ENCODE measurements at regions not wholly inside any gene's neighbourhood (a gene's known extent, or its start where the extent isn't known, plus 50 kb on each side); places are given as distances from the start of the nearest gene placed in this dataset.

DNA sequence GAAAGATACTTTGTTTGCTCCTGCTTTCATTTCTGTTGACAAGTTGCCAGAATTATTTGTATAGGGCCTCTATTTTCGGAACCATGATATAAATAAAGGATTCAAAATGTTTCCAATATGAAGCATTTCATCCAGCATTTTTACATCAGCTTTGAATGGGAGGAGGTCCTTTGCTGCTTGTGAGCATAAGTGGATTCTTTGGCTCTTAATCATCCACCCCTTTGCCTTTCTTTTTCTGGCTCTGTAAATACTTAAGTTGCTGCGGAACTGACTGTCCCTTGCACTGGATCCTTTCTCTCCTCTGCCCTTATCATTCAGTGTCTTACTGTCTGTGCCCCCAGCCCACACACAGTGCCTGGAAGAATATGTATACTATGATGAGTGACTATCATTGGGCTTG lies 357.3 kb upstream of the RGS6 start:
- Histone ChIP-seq H3K27me3 (no peaks in the 10 kb centered on the region), H3K27ac (no peak overlapping the region), H3K4me1 (no peaks in the 10 kb centered on the region), H3K9ac (ENCODE audit: low read depth in 2 of 2, low read length in 2 of 2) (no peak overlapping the region), H3K9me3 (no peaks in the 10 kb centered on the region), H3K36me3 (no peaks in the 10 kb centered on the region), H3K4me3 (no peak overlapping the region)
- TF ChIP-seq, protein P1, sequence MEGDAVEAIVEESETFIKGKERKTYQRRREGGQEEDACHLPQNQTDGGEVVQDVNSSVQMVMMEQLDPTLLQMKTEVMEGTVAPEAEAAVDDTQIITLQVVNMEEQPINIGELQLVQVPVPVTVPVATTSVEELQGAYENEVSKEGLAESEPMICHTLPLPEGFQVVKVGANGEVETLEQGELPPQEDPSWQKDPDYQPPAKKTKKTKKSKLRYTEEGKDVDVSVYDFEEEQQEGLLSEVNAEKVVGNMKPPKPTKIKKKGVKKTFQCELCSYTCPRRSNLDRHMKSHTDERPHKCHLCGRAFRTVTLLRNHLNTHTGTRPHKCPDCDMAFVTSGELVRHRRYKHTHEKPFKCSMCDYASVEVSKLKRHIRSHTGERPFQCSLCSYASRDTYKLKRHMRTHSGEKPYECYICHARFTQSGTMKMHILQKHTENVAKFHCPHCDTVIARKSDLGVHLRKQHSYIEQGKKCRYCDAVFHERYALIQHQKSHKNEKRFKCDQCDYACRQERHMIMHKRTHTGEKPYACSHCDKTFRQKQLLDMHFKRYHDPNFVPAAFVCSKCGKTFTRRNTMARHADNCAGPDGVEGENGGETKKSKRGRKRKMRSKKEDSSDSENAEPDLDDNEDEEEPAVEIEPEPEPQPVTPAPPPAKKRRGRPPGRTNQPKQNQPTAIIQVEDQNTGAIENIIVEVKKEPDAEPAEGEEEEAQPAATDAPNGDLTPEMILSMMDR (IDR thresholded peaks at IDR 0.05) = no peak
- DNase-seq = no peak
- intact Hi-C loops (cut with DNase I) = no loop called here

DNA sequence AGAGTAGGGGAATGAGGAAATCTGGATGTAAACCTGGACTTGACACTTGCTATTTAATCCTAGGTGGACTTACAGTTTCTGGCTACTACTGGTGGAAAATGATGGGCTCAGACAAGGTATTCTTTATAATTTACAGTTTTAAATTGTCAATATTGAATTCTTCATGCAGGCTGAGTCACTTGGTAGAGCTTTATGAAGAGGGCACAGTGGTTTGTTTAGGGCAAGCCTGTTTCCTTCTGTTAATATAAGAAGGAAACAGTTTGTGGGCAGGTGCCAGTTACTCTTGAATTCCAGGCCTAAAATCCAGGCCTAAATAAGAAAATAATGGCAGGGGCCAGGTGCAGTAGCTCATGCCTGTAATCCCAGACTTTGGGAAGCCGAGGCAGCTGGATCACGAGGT lies 355.8 kb upstream of the RGS6 start:
- Histone ChIP-seq H3K9me3 (no peaks in the 10 kb centered on the region), H3K4me1 (no peaks in the 10 kb centered on the region), H3K9ac (ENCODE audit: low read depth in 2 of 2, low read length in 2 of 2) (no peak overlapping the region), H3K27me3 (no peaks in the 10 kb centered on the region), H3K36me3 (no peaks in the 10 kb centered on the region), H3K27ac (no peak overlapping the region), H3K4me3 (no peak overlapping the region)
- TF ChIP-seq, protein P1 (IDR thresholded peaks at IDR 0.05) = no peak
- no peak for DNase-seq
- intact Hi-C loops (cut with DNase I) = no loop called here

DNA sequence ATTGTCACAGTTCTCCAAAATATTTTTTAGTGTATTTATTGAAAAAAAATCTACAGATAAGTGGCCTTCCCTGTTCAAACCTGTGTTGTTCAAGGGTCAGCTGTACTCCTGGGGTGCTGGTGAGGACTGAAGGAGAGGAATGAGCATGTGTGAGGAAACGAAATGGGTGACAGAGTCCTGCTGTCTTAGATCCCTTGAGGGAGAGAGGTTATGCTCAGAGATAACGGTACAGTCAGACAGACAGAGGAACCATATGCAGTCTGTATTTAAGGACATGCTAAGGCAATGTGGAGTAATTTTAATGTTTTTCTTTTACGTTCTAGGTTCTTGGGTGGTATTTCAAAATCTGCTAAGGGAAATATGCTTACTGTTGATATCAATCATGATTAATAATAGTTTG lies 352.9 kb upstream of the RGS6 start:
- Histone ChIP-seq H3K9ac (ENCODE audit: low read depth in 2 of 2, low read length in 2 of 2) (no peak overlapping the region), H3K27ac (no peak overlapping the region), H3K9me3 (no peaks in the 10 kb centered on the region), H3K27me3 (no peaks in the 10 kb centered on the region), H3K4me3 (no peak overlapping the region), H3K36me3 (no peaks in the 10 kb centered on the region), H3K4me1 (no peaks in the 10 kb centered on the region)
- intact Hi-C loops (cut with DNase I) = no loop called here
- DNase-seq = no peak
- TF ChIP-seq, protein P1 (IDR thresholded peaks at IDR 0.05) = no peak

DNA sequence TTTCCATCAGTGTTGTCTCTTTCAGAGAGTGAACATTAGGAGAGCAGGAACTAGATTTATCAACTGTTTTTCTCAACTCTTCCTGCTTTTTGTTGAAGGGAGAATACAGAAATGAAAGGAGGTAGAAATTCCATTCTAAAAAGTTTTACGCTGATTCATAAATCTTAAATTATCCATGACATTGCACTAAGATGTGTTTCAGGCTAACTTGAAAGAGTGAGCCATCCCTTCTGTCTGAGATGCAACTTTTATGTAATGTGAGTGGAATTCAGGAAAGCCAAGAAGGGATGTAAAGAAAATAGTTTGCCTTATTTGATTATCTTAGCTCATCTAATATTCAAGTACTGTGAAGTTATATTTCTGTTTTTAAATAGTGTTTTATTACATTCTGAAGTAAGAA lies 349.5 kb upstream of the RGS6 start:
- H3K36me3 ChIP-seq = no peaks in the 10 kb centered on the region
- H3K27me3 ChIP-seq = no peaks in the 10 kb centered on the region
- H3K9ac ChIP-seq (ENCODE audit: low read depth in 2 of 2, low read length in 2 of 2) = no peak overlapping the region
- H3K9me3 ChIP-seq = no peaks in the 10 kb centered on the region
- TF ChIP-seq, protein P1 (IDR thresholded peaks at IDR 0.05) = no peak
- intact Hi-C loops (cut with DNase I) = no loop called here
- no peak overlapping the region for H3K4me3 ChIP-seq
- H3K4me1 ChIP-seq = no peaks in the 10 kb centered on the region
- DNase-seq = no peak
- H3K27ac ChIP-seq = no peak overlapping the region

DNA sequence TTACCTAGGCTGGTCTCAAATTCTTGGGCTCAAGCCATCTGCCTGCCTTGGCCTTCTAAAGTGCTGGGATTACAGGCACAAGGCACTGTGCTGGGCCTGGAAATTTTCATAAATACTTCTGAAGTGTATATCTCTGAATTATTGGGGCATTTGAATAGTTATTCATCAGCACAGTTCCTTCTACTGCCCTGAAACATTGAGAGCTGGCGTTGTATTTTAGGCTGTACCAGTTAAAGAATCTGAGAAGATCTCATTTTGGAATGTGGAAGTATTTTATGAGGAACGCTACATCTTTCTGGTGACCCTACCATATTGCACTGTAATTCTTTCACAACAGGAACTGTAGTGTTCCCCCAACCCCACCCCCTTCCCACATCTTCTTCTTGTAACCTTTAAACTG lies 349.0 kb upstream of the RGS6 start:
- no peak overlapping the region for H3K4me3 ChIP-seq
- no peak for DNase-seq
- H3K4me1 ChIP-seq = no peaks in the 10 kb centered on the region
- H3K27me3 ChIP-seq = no peaks in the 10 kb centered on the region
- no peaks in the 10 kb centered on the region for H3K36me3 ChIP-seq
- H3K27ac ChIP-seq = no peak overlapping the region
- TF ChIP-seq, protein P1 (IDR thresholded peaks at IDR 0.05) = no peak
- H3K9ac ChIP-seq (ENCODE audit: low read depth in 2 of 2, low read length in 2 of 2) = no peak overlapping the region
- intact Hi-C loops (cut with DNase I) = no loop called here
- no peaks in the 10 kb centered on the region for H3K9me3 ChIP-seq

DNA sequence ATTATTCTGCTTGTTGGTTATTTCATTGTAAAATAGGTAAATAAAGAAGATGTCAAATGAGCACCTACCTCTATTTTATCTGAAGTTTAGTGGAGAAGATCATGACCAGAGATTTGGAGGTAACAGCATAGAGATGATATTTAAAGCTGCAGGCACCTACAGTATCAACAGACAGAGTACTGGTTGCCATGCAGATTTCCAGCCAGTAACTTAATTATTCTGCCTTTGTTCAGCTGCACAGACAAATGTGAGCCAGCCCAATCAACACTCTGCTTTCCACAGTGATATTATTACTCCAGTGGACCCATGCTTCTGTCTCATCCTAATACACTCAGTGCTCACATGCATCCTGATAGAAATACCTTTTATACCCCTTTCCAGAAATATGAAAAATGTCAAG lies 348.5 kb upstream of the RGS6 start:
- intact Hi-C loops (cut with DNase I) = no loop called here
- TF ChIP-seq, protein P1 (IDR thresholded peaks at IDR 0.05) = no peak

More for the DNA sequence above, 348.5 kb upstream of the RGS6 start:
- no peak overlapping the region for H3K9ac ChIP-seq (ENCODE audit: low read depth in 2 of 2, low read length in 2 of 2)
- no peaks in the 10 kb centered on the region for H3K4me1 ChIP-seq
- H3K9me3 ChIP-seq = no peaks in the 10 kb centered on the region
- H3K27ac ChIP-seq = no peak overlapping the region
- no peak overlapping the region for H3K4me3 ChIP-seq
- H3K36me3 ChIP-seq = no peaks in the 10 kb centered on the region
- no peak for DNase-seq
- no peaks in the 10 kb centered on the region for H3K27me3 ChIP-seq

Data from colonic mucosa (tissue), 4 donors.